Ectodermal cell (in vitro differentiated cells): ENCODE measurements at regions not wholly inside any gene's neighbourhood (a gene's known extent, or its start where the extent isn't known, plus 50 kb on each side); places are given as distances from the start of the nearest gene placed in this dataset.
"Not testable (repeated sequence)": the region's sequence is repeated elsewhere in the genome, so short reads cannot be mapped to it uniquely, and the experiment has no call there.

Source experiments
- H3K27ac ChIP-seq: 2 replicates; pipeline ENCODE4 v1.7.0; 2013; ENCODE audit warnings: mild to moderate bottlenecking, low read depth, low read length; ENCODE audit not compliant: insufficient read depth, poor library complexity, severe bottlenecking
- H3K27me3 ChIP-seq: 2 replicates; pipeline ENCODE4 v1.7.0; 2013; ENCODE audit warnings: mild to moderate bottlenecking, low read length; ENCODE audit not compliant: insufficient read depth, control insufficient read depth, poor library complexity, severe bottlenecking
- H3K36me3 ChIP-seq: one replicate; pipeline ENCODE4 v1.7.0; 2013; ENCODE audit warnings: low read length; ENCODE audit not compliant: control insufficient read depth, insufficient read depth
- H3K4me1 ChIP-seq: one replicate; pipeline ENCODE4 v1.7.0; 2013; ENCODE audit warnings: low read length; ENCODE audit not compliant: control insufficient read depth, insufficient read depth
- H3K4me3 ChIP-seq: 2 replicates; pipeline ENCODE4 v1.7.0; 2013; ENCODE audit warnings: low read depth, low read length, control low read depth; ENCODE audit not compliant: insufficient read depth
- H3K9me3 ChIP-seq: 2 replicates; pipeline ENCODE4 v1.7.0; 2013; ENCODE audit warnings: mild to moderate bottlenecking, low read length, moderate library complexity; ENCODE audit not compliant: control insufficient read depth
- WGBS, 2 experiments: methylation state at CpG; one replicate each; pipeline ENCODE4 v1.1.7; 2013; ENCODE audit warnings: missing lambda C conversion rate in 2 of 2; 5-methylcytosine and 5-hydroxymethylcytosine counted together

GRCh38 chr15:62681939-62682896, 360.3 kb upstream of the TPM1 start:
- H3K4me1 ChIP-seq: no peaks in the 10 kb centered on the region
- no peaks in the 10 kb centered on the region for H3K9me3 ChIP-seq
- 94 to 96% methylated on average over 4 to 6 of the region's 6 CpGs for WGBS, 2 experiments
- no peaks in the 10 kb centered on the region for H3K27me3 ChIP-seq
- H3K4me3 ChIP-seq: no peak overlapping the region
- no peaks in the 10 kb centered on the region for H3K36me3 ChIP-seq
- no peak overlapping the region for H3K27ac ChIP-seq

- not testable (repeated sequence) for H3K4me3 ChIP-seq, H3K9me3 ChIP-seq, H3K27ac ChIP-seq, H3K36me3 ChIP-seq, H3K27me3 ChIP-seq, H3K4me1 ChIP-seq
- WGBS, 2 experiments: 92 to 95% methylated on average over 6 to 7 of the region's 8 CpGs
Observed at GRCh38 chr15:62683192-62683591, 359.4 kb upstream of the TPM1 start.

GRCh38 chr15:62684123-62684808, 358.3 kb upstream of the TPM1 start:
- Histone ChIP-seq H3K36me3 (no peaks in the 10 kb centered on the region), H3K27ac (no peak overlapping the region), H3K27me3 (no peaks in the 10 kb centered on the region), H3K9me3 (no peaks in the 10 kb centered on the region), H3K4me3 (no peak overlapping the region), H3K4me1 (no peaks in the 10 kb centered on the region)
- 94 to 96% methylated on average over 7 of the region's 7 CpGs for WGBS, 2 experiments

GRCh38 chr15:62691008-62691407, 351.5 kb upstream of the TPM1 start:
- 100% methylated on average over 1 of the region's 2 CpGs; no CpG with 5 or more reads in 1 of the 2 experiments for WGBS, 2 experiments
- H3K27me3 ChIP-seq: no peaks in the 10 kb centered on the region
- no peaks in the 10 kb centered on the region for H3K9me3 ChIP-seq
- H3K4me1 ChIP-seq: no peaks in the 10 kb centered on the region
- H3K4me3 ChIP-seq: no peak overlapping the region
- no peak overlapping the region for H3K27ac ChIP-seq
- no peaks in the 10 kb centered on the region for H3K36me3 ChIP-seq

GRCh38 chr15:62697636-62698035, 344.9 kb upstream of the TPM1 start:
- WGBS, 2 experiments: 96% methylated on average over 23 of the region's 23 CpGs
- no peaks in the 10 kb centered on the region for H3K36me3 ChIP-seq
- H3K4me1 ChIP-seq: no peaks in the 10 kb centered on the region
- no peak overlapping the region for H3K27ac ChIP-seq
- no peaks in the 10 kb centered on the region for H3K27me3 ChIP-seq
- H3K4me3 ChIP-seq: no peak overlapping the region
- H3K9me3 ChIP-seq: no peaks in the 10 kb centered on the region

GRCh38 chr15:62698646-62699045, 343.9 kb upstream of the TPM1 start:
- Histone ChIP-seq H3K27me3 (no peaks in the 10 kb centered on the region), H3K4me3 (no peak overlapping the region), H3K27ac (no peak overlapping the region), H3K4me1 (no peaks in the 10 kb centered on the region), H3K9me3 (no peaks in the 10 kb centered on the region), H3K36me3 (no peaks in the 10 kb centered on the region)
- WGBS, 2 experiments: 83 to 84% methylated on average over 8 of the region's 8 CpGs

GRCh38 chr15:62706317-62706716, 336.2 kb upstream of the TPM1 start:
- WGBS, 2 experiments: 94 to 100% methylated on average over 1 to 2 of the region's 2 CpGs
- Histone ChIP-seq H3K4me3 (no peak overlapping the region), H3K9me3 (no peaks in the 10 kb centered on the region), H3K4me1 (no peaks in the 10 kb centered on the region), H3K27ac (no peak overlapping the region), H3K36me3 (no peaks in the 10 kb centered on the region), H3K27me3 (no peaks in the 10 kb centered on the region)

GRCh38 chr15:62708470-62708869, 334.1 kb upstream of the TPM1 start:
- H3K4me1 ChIP-seq: no peaks in the 10 kb centered on the region
- no peak overlapping the region for H3K4me3 ChIP-seq
- WGBS, 2 experiments: 95 to 97% methylated on average over 16 of the region's 16 CpGs
- H3K27me3 ChIP-seq: no peaks in the 10 kb centered on the region
- no peak overlapping the region for H3K27ac ChIP-seq
- no peaks in the 10 kb centered on the region for H3K9me3 ChIP-seq
- H3K36me3 ChIP-seq: no peaks in the 10 kb centered on the region

GRCh38 chr15:62709261-62709660, 333.3 kb upstream of the TPM1 start:
- Histone ChIP-seq H3K36me3 (no peaks in the 10 kb centered on the region), H3K4me3 (no peak overlapping the region), H3K27ac (no peak overlapping the region), H3K27me3 (no peaks in the 10 kb centered on the region), H3K4me1 (no peaks in the 10 kb centered on the region), H3K9me3 (no peaks in the 10 kb centered on the region)
- 62 to 64% methylated on average over 3 of the region's 3 CpGs for WGBS, 2 experiments

- WGBS, 2 experiments: 95 to 97% methylated on average over 11 of the region's 11 CpGs
- Histone ChIP-seq H3K27me3 (no peaks in the 10 kb centered on the region), H3K4me1 (no peaks in the 10 kb centered on the region), H3K9me3 (no peaks in the 10 kb centered on the region), H3K4me3 (no peak overlapping the region), H3K27ac (no peak overlapping the region), H3K36me3 (no peaks in the 10 kb centered on the region)
Observed at GRCh38 chr15:62711691-62712454, 330.7 kb upstream of the TPM1 start.
